ENCODE measurements at regions not wholly inside any gene's neighbourhood (a gene's known extent, or its start where the extent isn't known, plus 50 kb on each side); places are given as distances from the start of the nearest gene placed in this dataset.
A peak's percentile ranks its signal among the peaks of the same experiment; 100 is the strongest.
"Not testable (repeated sequence)": the region's sequence is repeated elsewhere in the genome, so short reads cannot be mapped to it uniquely, and the experiment has no call there.

DNA sequence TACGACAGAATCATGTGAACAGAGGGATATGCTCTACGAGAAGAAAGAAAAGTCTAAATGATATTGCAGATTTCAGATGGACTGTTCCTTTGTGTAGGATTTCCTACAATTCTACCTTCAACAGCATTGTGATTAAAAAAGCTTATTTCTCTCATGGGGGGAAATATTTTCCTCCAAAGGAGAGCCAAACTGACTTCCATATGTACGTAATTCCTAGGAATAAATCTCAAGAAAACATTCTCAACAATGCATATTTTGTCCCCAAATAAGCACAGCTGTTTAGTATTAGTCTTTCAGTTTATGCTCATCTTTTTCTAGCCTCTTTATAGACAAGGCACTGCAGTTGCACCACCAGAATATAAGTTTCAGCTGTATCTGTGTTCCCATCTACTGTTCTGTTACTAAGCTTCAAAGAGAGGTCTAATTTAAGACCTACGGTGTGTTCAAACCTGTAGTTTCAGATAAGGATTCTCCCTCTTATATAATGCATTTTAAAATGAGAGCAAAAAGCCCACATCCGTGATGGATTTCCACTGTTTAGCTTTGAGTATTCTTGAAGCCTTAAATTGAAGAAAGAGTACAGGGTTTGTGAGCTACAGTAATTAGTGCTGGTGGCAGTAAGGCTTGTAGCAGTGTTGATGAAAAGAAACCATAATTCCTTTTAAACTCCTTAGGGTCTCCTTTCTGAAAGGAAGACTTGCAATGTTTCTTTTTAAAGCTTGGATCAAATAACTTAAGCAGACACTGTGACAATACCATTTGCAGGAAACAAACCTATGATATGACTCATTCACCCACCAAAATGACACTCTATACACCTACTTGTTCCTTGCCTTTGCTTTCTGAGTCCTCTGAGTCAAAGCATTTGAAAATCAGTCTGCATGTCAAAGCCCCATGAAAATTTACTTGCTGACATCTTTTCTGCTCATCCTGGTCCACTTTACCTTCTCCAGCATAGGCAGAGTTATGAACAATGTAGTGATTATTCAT, 754.1 kb downstream of the NOVA1 start:
- DNase-seq = no peak

DNA sequence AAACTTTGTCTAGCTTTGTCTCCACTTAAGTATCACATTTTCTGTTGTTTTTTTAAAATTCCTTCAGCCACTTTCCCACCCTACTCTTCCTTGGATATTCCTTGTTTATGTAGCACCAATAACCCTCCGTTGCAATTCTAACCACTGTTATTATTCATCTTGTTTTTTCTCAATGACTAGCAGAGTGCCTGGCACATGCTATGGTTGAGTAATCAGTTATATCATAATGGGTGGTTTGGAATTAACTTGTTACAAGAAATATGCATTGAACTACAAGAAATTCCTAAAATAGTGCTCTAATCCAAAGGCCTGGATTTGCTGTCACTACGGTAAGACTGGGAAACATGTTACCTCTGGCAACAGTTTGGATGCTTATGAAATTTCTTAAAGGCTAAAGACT, 756.6 kb downstream of the NOVA1 start:
- peak; percentile 2 for DNase-seq

DNA sequence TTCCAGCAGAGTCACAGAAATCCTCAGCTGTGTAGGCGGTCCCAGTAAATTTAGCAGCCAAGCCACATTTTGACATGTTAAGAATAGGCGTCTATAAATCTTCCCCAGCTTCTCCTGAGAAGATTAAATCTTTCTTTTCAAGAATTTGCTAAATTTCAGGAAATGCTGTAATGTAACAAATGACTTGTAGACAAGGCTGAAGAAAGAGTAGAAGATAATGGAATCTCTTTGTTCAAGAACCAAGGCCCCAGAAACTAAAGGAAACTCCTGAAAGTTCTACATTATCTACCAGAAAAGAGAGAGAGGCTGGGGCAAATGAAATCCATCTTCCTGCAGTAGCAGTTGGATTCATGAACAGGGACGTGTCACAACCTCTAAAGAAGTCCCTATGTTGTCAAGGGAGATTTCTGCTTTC, 760.3 kb downstream of the NOVA1 start:
- no peak for DNase-seq

DNA sequence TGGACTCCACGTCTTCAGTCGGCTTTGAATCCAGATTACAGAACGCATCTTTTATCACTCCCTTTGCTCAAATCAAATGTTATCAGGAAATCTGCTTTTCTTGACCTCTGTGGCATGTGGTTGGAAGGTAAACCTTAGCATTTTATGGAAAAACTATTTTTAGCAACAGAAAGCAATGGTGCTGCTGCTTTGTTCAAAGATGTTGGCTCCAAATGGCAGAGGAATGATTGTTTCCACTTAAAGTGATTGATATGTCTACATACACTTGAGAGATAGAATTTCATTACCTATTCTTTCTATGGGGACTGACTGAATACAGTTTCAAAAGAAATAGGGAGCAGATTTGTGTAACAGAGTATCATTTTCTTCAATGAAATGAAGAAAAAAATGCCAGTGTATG, 761.2 kb downstream of the NOVA1 start:
- DNase-seq = no peak

DNA sequence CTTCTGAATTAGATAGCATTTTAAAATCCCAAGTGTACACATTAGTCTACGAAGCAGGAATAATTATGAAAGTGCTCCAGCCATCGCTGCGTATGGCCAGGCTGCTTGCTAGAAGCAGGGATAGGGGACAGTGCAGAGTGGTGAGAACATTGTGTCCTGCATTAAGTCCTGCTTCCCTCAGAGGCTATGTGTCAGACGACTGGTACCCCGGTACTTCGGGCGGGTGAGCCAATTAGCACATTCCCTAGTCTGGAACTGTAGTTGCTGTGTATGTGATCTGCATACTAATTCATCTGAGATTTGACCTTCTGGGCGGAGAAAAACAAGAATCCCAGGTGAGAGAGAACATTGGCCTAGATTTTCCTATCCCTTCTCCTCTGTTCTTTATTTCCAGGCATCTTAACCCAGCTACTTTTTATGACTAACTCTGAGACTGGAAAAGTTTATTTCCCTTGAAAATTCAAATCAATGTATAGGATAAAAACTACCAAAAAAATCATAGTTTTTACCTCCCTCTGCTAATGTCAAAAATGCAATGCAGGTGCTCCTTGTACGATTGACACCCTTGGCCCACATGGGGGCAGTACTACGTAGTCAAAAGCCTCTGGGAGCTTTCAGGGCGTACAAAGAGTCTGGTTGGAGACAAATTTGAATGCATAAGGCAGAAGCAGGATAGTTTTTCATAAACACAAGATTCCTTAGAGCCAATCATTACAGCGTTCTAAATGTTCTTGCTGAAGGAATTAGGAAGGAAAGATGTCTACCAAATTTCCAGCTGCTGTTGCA, 764.3 kb downstream of the NOVA1 start:
- peak; percentile 39 for DNase-seq

DNA sequence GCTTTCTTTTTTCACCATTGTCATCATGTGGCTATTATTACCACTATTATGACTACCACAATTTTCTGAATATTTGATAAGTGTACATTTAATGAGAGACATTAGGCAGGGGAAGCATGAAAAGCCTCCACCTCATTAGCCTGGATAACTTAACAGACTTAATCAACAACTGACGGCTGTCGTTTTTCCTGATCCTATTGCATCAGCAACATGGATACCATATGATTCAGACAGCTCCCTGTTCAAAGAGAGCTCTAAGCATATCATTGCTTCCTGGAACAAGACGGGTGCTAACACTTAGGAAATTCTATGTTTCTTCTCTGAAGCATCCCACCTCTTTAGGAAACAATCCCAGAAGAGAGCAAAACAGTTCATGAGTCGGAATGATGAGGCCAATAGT, 765.2 kb downstream of the NOVA1 start:
- peak; percentile 19 for DNase-seq

DNA sequence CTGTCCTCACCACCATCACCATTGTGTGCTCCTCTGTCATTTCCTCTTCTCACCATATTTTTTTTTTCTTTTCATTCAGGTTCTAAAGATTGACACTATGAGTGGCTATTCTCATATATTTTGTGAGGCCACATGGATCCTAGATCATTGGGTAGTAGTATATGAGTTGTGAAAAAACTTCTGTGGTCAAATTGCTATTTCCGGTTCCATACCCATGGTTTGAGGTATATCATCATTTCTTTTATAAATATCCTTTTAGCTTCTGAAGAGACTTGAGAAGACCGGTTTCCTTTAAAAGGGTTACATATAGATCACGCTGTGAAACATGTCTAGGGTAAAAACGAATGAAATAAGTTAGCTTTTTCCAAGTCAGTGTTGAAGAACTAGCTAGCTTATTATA, 769.3 kb downstream of the NOVA1 start:
- no peak for DNase-seq

DNA sequence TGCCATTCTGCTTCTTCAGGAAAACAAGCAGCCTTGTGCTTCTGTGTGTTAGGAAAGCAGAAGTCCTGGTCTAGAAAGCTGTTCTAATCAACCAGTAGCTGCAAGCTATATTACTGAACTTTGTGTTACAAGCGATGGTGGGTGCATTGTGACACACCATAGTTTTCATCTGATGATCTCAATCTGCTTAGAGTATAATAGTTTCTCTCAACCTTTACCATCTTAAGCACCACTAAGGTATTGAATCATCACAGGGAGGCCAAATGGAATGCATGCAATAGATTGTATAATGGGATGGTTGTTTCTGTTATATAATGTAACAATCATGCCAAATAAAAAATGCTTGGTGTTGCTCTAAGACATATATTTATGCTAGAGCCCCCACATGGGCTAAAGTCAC, 771.7 kb downstream of the NOVA1 start:
- DNase-seq = no peak

DNA sequence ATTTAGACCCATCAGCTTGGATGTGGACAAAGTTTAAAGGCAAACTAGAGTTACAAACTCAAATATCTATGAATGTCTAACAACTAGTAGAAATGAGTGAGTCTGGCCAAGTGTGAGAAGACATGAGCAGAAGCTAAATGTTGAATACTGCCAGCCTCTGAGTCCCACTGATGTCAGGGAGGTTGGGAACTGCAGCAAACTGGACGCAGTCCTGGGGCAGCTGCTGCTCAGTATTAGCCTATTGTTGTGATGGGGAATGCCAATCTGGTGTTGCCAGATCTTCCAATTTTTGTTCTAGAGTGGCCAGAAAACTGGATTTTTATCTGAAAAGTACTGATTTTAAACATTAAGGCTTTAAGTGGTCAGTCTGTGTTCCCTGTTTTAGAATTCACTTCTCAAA, 770.4 kb upstream of the STXBP6 start:
- no peak for DNase-seq

DNA sequence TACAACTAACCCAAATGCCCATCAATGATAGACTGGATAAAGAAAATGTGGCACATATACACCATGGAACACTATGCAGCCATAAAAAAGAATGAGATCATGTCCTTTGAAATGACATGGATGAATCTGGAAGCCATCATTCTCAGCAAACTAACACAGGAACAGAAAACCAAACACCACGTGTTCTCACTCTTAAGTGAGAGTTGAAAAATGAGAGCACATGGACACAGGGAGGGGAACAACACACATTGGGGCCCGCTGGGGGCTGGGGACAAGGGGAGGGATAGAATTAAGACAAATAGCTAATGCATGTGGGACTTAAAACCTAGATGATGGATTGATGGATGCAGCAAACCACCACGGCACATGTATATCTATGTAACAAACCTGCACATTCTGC, 764.7 kb upstream of the STXBP6 start:
- not testable (repeated sequence) for DNase-seq

DNA sequence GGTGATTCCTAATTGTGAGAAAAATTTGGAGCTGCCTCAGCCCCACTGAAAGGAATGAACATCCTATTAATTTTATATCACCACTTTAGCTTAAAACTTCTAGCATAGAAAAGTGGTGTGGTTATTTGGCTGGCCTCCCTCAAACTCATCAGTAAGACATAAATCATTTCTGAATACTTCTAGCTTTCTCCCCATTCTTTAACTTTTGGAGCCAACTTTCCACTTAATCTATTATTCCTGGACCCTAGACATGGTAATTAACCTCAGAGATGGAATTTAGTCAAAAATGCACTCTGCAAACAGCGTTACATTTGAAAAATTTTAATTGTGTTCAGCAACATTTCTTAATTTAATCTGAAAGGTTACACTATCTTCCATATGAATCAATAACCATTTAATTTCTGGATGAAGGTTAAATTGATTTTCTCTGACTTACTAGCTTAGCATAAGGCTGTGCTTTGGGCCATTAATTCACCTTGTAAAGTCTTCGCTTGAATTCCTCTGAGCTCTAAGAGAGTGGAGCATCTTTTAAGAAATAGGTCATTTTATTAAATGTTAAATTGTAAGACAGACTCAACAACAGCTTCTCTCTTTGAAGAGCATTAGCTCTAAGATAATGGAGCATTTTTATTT, 753.6 kb upstream of the STXBP6 start:
- DNase-seq = no peak

DNA sequence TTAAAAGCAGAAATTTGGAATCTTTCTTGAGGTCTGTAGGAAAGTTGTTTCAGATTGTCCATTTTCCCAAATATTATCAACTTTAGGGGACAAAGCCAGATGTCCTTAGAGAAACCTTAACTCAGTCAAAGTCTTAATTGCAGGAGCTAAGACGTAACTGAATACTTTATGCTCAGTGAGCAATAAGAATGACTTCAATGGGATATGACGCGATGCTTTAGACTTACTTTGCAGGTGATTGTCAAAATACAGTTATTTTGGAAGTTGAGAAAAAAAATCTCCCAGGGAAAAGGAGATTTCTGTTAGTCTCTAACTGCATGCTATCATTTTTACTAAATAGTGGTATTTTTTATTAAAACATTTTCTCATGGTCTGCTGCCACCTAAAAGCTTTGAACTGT, 750.9 kb upstream of the STXBP6 start:
- no peak for DNase-seq

DNA sequence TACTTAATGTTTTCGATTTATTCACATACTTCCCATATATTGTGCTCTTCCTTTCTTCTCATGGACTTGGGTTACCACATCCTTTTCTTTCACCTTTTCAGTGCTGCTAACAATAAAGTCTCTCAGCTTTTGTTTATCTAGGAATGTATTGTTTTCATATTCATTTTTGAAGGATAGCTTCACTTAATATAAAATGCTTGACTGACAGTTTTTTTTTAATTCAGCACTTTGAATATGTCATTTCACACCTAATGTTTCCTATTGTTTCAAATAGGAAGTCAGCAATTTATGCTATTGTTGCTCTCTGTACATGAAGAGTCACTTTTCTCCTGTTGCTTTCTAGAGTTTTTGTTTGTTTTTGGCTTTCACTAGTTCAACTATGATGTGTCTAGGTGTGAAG, 738.3 kb upstream of the STXBP6 start:
- no peak for DNase-seq

DNA sequence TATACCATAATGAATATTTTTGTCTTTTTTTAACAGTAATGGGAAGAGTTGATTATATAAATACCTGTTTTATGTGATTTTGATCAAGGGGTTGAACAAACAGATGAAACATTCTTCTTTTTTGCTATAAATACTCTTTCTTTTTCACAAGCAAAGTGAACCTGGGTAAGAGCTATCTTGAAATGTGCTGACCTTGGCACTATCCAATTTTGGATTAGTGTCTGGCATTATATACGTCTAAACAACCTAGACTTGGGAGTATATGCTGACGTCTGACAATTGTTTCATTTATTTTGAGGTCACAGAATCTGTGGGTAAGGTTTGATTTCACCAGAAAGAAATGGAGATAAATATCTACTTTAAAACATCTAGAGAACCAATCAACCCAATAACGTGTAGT, 716.0 kb upstream of the STXBP6 start:
- no peak for DNase-seq

DNA sequence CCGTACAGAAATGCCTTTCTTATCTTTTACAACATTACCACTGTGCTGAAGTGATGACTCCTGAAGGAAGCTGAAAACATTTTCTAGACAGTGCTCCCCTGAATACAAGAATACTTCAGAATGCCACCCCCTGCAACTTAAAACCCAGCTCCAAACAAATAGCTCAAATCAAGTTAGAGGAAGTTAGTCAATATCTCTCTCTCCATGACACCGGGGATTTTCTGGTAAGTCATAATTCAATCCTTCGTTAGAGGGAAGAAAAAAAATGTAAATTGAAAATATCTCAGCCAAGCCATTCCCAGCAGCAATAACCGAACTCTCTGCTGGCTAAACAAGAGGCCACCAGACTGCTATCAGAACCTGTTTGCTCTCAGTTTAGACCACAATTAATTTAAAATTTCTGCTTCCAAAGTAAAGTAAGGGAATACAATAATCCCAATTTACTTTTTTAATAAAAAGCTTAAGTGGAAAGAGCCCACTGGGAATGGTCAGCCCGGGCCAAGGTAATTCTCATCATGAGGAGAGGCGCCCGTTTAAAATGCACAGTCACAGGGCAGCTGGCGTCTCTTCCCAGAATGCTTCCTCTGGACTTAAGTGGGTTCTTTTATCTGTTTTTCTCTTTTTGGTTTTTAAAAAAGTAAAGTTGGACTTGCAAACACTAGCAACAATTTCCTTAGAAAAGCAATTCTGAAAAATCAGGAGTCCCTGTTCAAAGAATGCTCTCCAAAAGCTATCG, 710.1 kb upstream of the STXBP6 start:
- no peak for DNase-seq

DNA sequence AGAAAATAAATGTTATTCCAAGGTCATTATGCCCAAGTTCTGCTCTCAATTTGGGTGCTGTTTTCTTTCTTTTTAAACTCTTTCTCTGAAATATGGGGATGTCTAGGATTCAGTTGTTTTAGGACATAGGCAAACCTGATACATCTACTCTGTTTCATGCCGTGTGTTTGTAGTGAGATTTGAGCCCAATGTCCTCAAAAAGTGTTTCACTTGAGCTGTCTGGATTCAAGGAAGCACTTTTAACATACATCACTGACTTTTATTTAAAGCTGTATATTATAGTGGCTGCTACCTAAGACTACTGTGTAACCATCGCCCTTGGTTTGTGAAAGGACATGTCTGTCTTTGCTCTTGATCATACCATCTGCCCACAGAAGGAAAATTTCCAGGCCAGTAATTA, 709.3 kb upstream of the STXBP6 start:
- no peak for DNase-seq

DNA sequence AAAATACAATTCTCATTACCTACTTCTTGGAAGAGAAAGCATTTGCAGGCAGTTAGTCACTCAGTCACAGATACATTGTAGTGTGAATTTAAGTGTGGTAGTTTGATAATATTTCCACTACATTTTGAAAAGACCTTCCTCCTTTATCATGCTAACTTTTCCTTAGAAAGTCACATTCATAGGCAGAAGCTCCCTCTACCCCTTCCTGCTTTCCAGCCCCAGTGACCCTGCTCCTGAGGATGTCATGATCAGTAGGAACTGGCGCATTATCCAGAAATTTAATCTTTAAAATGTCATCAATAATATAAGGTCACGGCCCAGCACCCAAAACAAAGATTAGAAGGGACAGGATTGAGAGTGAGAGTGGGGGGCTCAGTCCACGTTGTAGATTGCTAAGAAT, 707.4 kb upstream of the STXBP6 start:
- DNase-seq = no peak

DNA sequence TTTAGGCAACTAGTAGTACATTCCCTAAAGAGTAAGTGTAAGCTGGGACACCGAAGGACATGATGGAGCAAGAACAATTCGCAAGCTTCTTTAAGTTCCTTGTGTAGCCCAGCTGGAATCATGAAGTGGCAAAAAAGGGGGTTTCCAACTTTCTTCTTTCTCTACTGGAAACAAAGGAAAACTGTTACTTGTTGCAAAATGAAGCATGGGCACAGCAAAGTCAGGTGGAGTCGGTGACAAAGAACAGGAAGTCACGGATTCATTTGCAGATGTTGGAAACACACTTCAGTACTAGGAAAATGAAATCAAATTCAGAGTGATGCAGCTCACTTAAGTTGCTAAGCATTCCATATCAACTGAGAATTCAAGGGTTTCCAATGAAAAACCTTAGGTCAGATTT, 706.9 kb upstream of the STXBP6 start:
- DNase-seq = no peak

DNA sequence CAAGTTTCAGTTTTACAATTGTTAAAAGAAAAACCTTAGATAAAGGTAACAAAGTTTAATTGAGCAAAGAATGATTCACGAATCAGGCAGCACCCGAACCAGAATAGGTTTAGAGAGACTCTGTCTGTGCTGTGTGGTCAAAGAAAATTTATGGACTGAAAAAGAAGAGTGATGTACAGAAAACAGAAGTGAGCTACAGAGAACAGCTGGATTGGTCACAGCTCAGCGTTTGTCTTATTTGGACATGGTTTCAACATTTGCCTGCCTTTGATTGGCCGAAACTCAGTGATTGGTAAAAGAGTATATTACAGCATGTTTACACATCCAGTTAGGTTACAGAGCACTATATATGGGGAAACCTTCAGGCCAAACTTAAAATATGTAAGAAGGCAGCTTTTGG, 703.2 kb upstream of the STXBP6 start:
- DNase-seq = no peak

DNA sequence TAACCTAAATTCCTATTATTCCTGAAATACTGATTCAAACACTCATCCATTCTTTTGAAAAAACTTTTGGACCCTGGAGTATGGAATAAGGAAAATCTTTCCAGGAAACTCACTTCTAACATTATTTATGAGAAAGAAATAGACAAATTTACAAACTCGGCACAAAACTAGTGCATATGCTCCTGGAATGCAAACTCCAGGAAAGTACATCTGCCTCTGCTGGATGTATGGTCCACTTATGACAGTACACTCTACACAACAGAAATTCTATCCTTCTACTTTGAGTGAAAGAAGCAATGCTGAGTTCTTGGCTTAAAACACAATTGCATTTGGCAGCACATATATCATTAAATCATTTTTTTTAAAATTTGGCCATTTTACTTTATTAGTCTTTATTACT, 700.5 kb upstream of the STXBP6 start:
- no peak for DNase-seq
